NOMO-1 (cell line): ENCODE measurements at regions not wholly inside any gene's neighbourhood (a gene's known extent, or its start where the extent isn't known, plus 50 kb on each side); places are given as distances from the start of the nearest gene placed in this dataset.

Experiments used
- DNase-seq, 2 experiments: peaks; one replicate each; lab custom pipeline; 2025; ENCODE audit not compliant: unreplicated experiment in 2 of 2; lab: John Stamatoyannopoulos, UW

GRCh38 chr11:43545610-43546009, 134.9 kb upstream of the HSD17B12 start:
- DNase-seq: no peak

- no peak for DNase-seq
Observed at GRCh38 chr11:43546561-43547429, 133.7 kb upstream of the HSD17B12 start.

GRCh38 chr11:43547430-43547831, 133.1 kb upstream of the HSD17B12 start:
- no peak for DNase-seq

GRCh38 chr11:43547889-43548381, 132.6 kb upstream of the HSD17B12 start:
- DNase-seq: no peak

DNA sequence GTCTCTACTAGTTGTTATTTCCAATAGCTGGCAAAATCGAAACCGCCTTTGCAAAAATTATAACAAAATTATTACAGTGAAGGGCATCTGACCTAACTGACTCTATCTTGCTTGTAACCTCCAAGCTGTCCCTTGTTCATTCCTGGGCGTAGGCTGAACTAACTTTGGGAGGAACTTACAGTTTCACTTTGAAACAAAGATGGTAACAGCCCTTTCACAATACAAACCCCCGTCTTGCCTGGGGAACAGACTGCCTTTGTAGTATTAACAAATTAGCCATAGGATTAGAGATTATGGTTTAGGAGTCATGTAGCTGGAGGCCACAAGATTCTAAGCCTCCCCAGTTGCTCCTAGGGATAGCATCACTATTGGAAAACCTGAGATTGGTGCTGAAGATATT, 131.6 kb upstream of the HSD17B12 start:
- peak; percentile 41 to 73 for DNase-seq

- DNase-seq: no peak
Observed at GRCh38 chr11:43549624-43550023, 130.9 kb upstream of the HSD17B12 start.

DNA sequence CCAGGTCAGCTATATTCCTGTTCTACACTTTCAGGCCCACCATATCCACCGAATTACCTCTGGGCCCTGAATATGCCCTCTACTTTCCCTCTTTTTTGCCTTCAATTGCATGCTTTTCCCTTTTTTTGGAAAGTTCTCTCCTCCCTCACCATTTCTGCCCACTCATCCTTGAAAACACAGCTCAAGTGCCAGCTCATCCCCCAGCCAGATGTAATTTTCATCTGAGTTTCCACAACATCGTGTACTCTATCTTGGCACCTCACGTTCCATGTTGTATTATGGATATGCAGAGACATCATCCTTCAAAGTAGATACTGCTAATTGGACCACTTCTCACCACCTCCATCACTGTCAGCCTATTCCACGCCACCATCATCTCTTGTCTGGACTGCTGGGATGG, 129.8 kb upstream of the HSD17B12 start:
- DNase-seq: no peak

GRCh38 chr11:43554148-43554473, 126.4 kb upstream of the HSD17B12 start:
- DNase-seq: no peak

DNA sequence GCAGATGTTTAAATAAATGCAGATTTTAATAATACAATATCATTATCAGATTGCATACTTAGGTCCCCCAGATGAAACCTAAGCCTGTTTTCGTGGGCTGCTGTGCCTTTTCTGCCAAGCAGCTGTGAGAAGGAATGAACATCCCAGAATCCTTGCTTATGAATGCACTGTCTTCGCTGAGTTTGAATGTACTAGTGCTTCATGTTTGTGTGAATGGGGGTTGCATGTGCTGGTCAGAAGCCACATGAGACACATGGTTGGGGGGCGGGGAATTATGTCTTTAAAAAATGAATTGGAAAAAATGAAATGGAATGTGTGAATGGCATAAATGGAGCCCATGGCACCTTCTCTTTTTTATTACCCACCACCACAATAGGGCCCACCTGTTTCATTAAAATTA, 125.4 kb upstream of the HSD17B12 start:
- no peak for DNase-seq

DNA sequence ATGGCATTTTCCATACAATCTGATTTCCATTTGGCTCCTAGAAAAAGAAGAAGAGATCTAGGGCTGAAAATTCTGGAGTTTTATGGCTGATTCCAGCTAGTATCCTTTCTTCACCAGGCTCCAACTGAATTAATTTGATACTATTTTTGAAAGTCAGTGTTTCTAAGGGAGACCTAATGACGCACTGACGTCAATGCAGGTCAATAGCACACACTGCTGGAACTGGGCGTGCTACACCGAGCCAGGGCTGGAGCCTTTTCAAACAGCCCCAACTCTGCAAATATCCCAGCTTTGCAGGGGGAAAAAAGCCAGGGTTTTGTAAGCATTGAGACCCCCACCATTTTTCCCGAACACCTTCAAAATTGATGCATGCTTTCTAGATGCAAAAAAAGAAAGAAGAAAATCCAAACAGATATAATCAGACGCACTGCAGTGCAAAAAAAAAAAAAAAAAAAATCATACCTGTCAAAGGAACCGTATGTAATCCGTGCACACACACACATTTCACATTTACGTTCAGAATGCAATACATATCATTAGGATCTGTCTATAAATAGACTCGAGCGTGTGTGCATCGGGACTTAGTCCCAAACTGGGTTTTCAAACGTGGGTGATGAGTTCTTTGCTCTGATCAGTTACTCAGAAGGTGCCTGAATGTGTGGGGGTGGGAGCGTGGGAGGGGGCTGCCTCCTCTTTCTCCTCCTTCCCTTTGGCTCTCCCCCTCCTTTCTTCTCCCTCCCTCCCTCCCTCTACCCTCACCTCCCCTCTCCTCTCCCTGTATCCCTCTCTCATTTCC, 124.5 kb upstream of the HSD17B12 start:
- peak in 1 of 2 experiments; percentile 39 for DNase-seq

GRCh38 chr11:43556612-43557375, 123.7 kb upstream of the HSD17B12 start:
- DNase-seq: no peak

DNA sequence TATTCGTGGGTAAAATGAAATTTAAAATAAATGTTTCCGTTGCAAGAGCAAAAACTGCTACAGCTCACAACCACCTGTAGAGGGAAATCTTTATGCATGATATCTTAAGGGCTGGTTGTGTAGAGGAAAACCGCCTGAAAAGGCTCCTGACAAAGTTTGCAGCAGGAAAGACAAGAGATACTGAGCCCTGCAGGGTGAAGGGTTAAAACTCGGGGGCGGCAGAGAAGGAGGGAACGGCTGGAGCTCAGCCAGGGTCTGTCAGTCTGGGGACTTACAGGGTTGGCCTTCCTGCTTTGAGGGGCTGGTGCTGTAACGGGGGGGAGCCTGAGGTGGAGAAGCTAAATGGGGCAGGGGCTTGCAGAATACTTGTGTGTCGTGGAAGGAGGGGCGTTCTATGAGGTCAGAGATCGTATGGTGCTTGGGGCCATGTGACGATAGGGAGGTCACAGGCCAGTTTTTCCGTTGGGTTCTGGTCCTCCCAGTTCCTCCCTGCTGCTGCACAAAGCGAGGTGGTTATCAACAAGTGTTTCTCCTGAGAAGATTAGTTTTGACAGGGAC, 122.9 kb upstream of the HSD17B12 start:
- no peak for DNase-seq

DNA sequence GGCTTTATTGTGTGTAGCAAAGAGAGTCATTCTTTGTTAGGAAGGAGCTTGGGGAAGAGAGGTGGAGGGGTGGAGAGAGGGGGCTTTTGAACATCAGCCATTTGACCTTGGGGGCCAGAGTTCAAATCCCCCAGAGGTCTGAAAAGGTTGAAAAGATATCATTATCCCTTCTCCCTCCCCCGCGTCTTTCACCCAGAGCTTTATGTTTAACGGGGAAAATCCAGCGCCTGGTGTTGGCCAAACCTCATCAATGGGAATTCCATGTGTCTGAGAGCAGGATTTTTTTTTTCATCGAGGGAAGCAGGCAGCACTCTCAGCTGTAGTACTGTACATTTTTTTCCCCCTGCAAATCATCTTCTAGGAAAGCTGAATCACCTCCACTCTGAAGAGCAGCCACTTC, 122.4 kb upstream of the HSD17B12 start:
- DNase-seq: no peak

DNA sequence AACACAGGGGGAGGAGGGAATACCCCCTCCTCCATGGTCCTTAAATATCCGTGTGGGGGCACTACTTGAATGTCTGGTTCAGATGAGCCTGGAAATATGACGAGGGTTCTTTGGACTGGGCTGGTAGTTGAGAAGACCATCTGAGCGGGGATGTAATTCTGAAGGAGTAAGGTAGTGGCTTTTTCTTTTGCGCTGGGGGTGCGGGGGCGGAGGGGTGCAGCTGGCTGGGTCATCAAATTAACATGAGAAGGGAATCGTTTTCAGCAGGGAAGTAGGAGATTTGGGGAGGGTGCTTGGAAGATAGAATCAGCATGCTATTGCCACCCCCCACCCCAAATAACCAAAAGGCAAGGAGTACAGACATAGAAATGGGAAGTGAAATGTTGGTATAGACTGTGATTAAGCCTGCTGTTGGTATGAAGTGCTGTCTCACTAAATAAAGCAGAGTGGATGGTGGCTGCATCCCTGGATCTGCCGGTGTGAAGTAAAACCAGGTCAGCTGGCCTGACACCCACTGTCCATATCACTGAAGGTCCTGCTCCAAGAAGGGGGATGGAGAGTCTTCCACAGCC, 121.9 kb upstream of the HSD17B12 start:
- no peak for DNase-seq

GRCh38 chr11:43561832-43562231, 118.7 kb upstream of the HSD17B12 start:
- no peak for DNase-seq

GRCh38 chr11:43567396-43567975, 113.1 kb upstream of the HSD17B12 start:
- peak; percentile 15 to 43 for DNase-seq

DNA sequence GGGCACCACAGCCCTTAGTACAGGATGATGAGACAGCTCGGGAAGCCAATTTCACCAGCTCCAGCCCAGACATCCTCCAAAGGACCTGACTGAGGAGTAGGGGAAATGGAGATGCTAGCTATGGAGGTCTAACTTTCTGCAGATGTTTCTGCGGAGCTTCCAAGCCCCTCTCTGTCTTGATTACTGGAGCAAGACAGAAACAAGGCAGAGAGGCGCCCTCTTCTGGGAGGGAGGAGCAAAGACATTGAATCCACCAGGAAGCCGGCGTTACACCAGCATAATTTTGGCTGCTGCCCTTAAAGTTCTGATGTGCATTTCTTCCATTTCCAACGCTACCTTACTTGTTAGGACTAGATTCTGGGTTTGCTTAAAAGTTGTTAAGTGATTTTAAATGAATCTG, 107.3 kb upstream of the HSD17B12 start:
- peak in 1 of 2 experiments; percentile 45 for DNase-seq

GRCh38 chr11:43573873-43574272, 106.7 kb upstream of the HSD17B12 start:
- DNase-seq: no peak

GRCh38 chr11:43574411-43574810, 106.1 kb upstream of the HSD17B12 start:
- no peak for DNase-seq
